Stomach smooth muscle (tissue), 2 donors: ENCODE measurements at regions not wholly inside any gene's neighbourhood (a gene's known extent, or its start where the extent isn't known, plus 50 kb on each side); places are given as distances from the start of the nearest gene placed in this dataset.

Source experiments
- H3K27ac ChIP-seq: one replicate; pipeline ENCODE4 v1.7.0; 2013; ENCODE audit warnings: mild to moderate bottlenecking, low read length, inconsistent platforms
- H3K27me3 ChIP-seq, 2 donors: one replicate each; pipeline ENCODE4 v1.7.0; 2013; ENCODE audit warnings: low read length in 2 of 2; ENCODE audit not compliant: insufficient read depth in 2 of 2, control insufficient read depth in 1 of 2
- H3K36me3 ChIP-seq, 2 donors: one replicate each; pipeline ENCODE4 v1.7.0; 2013; ENCODE audit warnings: low read length in 2 of 2; ENCODE audit not compliant: control insufficient read depth in 2 of 2, insufficient read depth in 2 of 2
- H3K4me1 ChIP-seq: one replicate; pipeline ENCODE4 v1.7.0; 2013; ENCODE audit warnings: low read length; ENCODE audit not compliant: control insufficient read depth, insufficient read depth
- H3K4me3 ChIP-seq, 2 donors: one replicate each; pipeline ENCODE4 v1.7.0; 2013; ENCODE audit warnings: low read length in 2 of 2
- H3K9ac ChIP-seq, 2 donors: one replicate each; pipeline ENCODE4 v1.7.0; 2013; ENCODE audit warnings: low read length in 2 of 2, mild to moderate bottlenecking in 1 of 2
- H3K9me3 ChIP-seq, 2 donors: one replicate each; pipeline ENCODE4 v1.7.0; 2013; ENCODE audit warnings: low read length in 2 of 2; ENCODE audit not compliant: control insufficient read depth in 2 of 2
- donor health status: healthy.
- donor health status: Pancreatic carcinoma.

DNA sequence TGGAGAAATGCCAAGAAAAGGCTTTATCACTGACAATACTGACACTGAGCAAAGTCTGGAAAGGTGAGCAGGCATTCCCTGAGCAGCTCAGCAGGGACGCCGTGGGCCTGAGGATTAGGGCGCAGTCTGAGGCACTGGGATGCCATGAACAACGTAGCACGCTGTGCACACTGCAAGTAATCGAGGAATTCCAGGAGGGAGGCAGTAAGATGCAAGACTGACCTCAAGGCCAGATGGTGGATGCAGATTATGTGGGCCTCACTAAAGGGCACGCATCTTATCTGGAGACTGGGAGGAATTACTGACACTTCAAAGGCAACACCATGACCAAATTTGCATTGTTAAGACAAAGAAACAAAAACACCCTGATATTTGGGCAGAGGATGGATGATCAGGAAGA lies 50.4 kb upstream of the OPCML start:
- Histone ChIP-seq H3K9me3 (peaks cover 0 to 5% of the 10 kb centered on the region in 2 donors), H3K4me3 (no peak overlapping the region), H3K9ac (no peak overlapping the region), H3K36me3 (no peaks in the 10 kb centered on the region), H3K27me3 (peaks cover 2% of the 10 kb centered on the region in 2 donors), H3K4me1 (no peaks in the 10 kb centered on the region), H3K27ac (no peak overlapping the region)

DNA sequence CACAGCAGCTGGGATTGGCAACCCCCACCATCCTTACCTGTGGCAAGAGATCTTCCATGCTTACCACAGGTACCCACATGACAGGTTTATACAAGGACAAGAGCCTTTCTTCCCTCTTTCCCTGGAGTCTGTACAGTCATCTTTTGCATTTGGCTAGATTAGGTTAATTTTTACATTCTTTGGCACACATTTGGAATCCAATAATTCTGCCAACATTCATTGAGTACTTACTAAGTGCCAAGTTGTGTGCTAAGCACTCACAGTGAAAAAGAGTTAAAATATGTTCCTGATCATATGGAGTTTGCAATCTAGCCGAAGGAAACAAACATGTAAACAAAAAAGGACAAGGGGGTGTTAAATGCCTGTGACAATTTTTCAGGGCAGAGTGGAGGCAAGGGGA lies 50.0 kb upstream of the OPCML start:
- H3K27me3 ChIP-seq, result peaks cover 2% of the 10 kb centered on the region in 2 donors
- H3K36me3 ChIP-seq, result no peaks in the 10 kb centered on the region
- peaks cover 0 to 5% of the 10 kb centered on the region in 2 donors for H3K9me3 ChIP-seq
- H3K4me3 ChIP-seq, result no peak overlapping the region
- no peaks in the 10 kb centered on the region for H3K4me1 ChIP-seq
- H3K9ac ChIP-seq, result no peak overlapping the region
- H3K27ac ChIP-seq, result no peak overlapping the region
